Gastroesophageal sphincter (tissue), 3 donors: ENCODE measurements at regions not wholly inside any gene's neighbourhood (a gene's known extent, or its start where the extent isn't known, plus 50 kb on each side); places are given as distances from the start of the nearest gene placed in this dataset.

Experiments used
- CTCF ChIP-seq, 4 experiments: fragments of 200-600 bp in 2 of 4; fragments of 450-650 bp in 2 of 4; sonication (generic) in 1 of 4; IDR thresholded peaks; one replicate each; pipeline ENCODE4 v1.5.1; 2017 to 2019; ENCODE audit warnings: antibody characterized with exemption in 4 of 4, mild to moderate bottlenecking in 2 of 4, moderate library complexity in 2 of 4
- POLR2A ChIP-seq, 2 donors: fragments of 450-650 bp; IDR thresholded peaks; one replicate each; pipeline ENCODE4 v1.6.1; 2017; ENCODE audit warnings: antibody characterized with exemption in 2 of 2, mild to moderate bottlenecking in 2 of 2, moderate library complexity in 1 of 2

DNA sequence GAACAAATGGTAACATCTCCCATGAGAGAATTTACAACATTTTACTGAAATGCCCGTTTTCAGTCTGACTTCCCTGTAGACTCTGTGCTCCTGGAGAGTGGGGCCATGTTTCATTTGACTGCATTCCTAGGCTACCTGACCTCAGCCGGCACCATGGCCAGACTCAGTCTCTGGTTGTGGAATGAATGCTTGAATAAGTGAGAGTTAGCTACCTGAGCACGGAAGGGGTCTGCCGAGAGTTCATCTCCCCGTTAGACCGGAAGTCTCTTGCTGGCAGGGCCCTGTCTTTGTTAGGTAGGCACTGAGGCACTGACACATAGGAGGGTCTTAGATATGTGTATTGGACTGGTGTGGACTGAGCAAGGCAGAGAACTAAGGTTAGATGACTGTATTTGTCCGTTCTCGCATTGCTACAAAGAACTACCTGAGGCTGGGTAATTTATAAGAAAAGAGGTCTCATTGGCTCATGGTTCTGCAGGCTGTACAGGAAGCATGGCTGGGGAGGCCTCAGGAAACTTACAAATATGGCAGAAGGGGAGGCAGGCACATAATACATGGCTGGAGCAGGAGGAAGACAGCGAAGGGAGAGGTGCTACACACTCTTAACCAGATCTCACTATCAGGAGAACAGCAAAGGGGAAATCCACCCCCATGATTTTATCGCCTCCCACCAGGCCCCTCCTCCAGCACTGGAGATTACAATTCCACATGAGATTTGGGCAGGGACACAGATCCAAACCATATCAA is 271.2 kb downstream of the GLI2 start:
- TF ChIP-seq CTCF (IDR thresholded peaks at IDR 0.05): no peak
- TF ChIP-seq POLR2A (IDR thresholded peaks at IDR 0.05): no peak
